PFSK-1 (cell line): ENCODE measurements at regions not wholly inside any gene's neighbourhood (a gene's known extent, or its start where the extent isn't known, plus 50 kb on each side); places are given as distances from the start of the nearest gene placed in this dataset.

Source experiments
- FOXP2 ChIP-seq: optimal IDR thresholded peaks from 2 replicates; pipeline ENCODE3; 2011; ENCODE audit warnings: borderline replicate concordance, control low read depth, inconsistent platforms; ENCODE audit not compliant: insufficient read depth; ENCODE audit errors: extremely low read length, extremely low read depth
- POLR2AphosphoS5 ChIP-seq: IDR thresholded peaks from 2 replicates; pipeline ENCODE4 v1.6.1; 2012; ENCODE audit warnings: low read depth, mild to moderate bottlenecking, control low read depth, low read length, moderate library complexity
- REST ChIP-seq, 2 experiments: IDR thresholded peaks; 2 replicates each; pipeline versions ENCODE4 v1.6.1 to v1.8.0; 2011 to 2012; ENCODE audit warnings: low read depth in 2 of 2, low read length in 2 of 2, control low read depth in 1 of 2, inconsistent platforms in 1 of 2, mild to moderate bottlenecking in 1 of 2, moderate library complexity in 1 of 2; ENCODE audit not compliant: insufficient read depth in 1 of 2
- SIN3A ChIP-seq: IDR thresholded peaks from 2 replicates; pipeline ENCODE4 v1.6.1; 2012; ENCODE audit warnings: mild to moderate bottlenecking, low read length, moderate library complexity, borderline replicate concordance; ENCODE audit not compliant: insufficient read depth
- TAF1 ChIP-seq: IDR thresholded peaks from 2 replicates; pipeline ENCODE4 v1.6.1; 2012; ENCODE audit warnings: low read length, control low read depth, borderline replicate concordance; ENCODE audit not compliant: insufficient read depth

- no peak for TF ChIP-seq POLR2AphosphoS5
- TF ChIP-seq SIN3A = no peak
- no peak for TF ChIP-seq TAF1
- TF ChIP-seq REST (IDR thresholded peaks at IDR 0.05; ENCODE audit: insufficient read depth in 1 of 2, low read depth in 2 of 2, low read length in 2 of 2) = no peak
- TF ChIP-seq FOXP2 = no peak
These were observed 189.0 kb upstream of the CCN2 start for GRCh38 chr6:132140189-132140588.
